Liver (tissue), 3 donors: ENCODE measurements at regions not wholly inside any gene's neighbourhood (a gene's known extent, or its start where the extent isn't known, plus 50 kb on each side); places are given as distances from the start of the nearest gene placed in this dataset.

ENCODE experiments used
- CTCF ChIP-seq: fragments of 150-350 bp; IDR thresholded peaks from 2 replicates; pipeline ENCODE4 v1.5.1; 2017; ENCODE audit warnings: improper control_type of control experiment, low read depth, low read length; ENCODE audit not compliant: missing input control
- FOXA1 ChIP-seq: IDR thresholded peaks from 2 replicates; pipeline ENCODE4 v1.6.1; 2016; ENCODE audit warnings: antibody characterized with exemption
- JUND ChIP-seq, 2 donors: IDR thresholded peaks; 2 replicates each; pipeline ENCODE4 v1.6.1; 2016; ENCODE audit warnings: antibody characterized with exemption in 2 of 2
- MAX ChIP-seq: IDR thresholded peaks from 2 replicates; pipeline ENCODE4 v1.6.1; 2016; ENCODE audit warnings: antibody characterized with exemption
- SP1 ChIP-seq: IDR thresholded peaks from 2 replicates; pipeline ENCODE4 v1.6.1; 2018; ENCODE audit warnings: antibody characterized with exemption, mild to moderate bottlenecking
- TAF1 ChIP-seq: conservative IDR thresholded peaks from 2 replicates; pipeline ENCODE4 v1.6.1; 2016; ENCODE audit warnings: antibody characterized with exemption, mild to moderate bottlenecking
- donor health status: healthy.
- donor health status: healthy.

GRCh38 chr14:28483506-28483905 is 283.1 kb upstream of the FOXG1 start:
- TF ChIP-seq SP1 = no peak
- TF ChIP-seq FOXA1 = no peak
- no peak for TF ChIP-seq JUND (IDR thresholded peaks at IDR 0.05)
- TF ChIP-seq CTCF = no peak
- TF ChIP-seq TAF1 = no peak
- TF ChIP-seq MAX = no peak
